ENCODE measurements at regions not wholly inside any gene's neighbourhood (a gene's known extent, or its start where the extent isn't known, plus 50 kb on each side); places are given as distances from the start of the nearest gene placed in this dataset.

DNA sequence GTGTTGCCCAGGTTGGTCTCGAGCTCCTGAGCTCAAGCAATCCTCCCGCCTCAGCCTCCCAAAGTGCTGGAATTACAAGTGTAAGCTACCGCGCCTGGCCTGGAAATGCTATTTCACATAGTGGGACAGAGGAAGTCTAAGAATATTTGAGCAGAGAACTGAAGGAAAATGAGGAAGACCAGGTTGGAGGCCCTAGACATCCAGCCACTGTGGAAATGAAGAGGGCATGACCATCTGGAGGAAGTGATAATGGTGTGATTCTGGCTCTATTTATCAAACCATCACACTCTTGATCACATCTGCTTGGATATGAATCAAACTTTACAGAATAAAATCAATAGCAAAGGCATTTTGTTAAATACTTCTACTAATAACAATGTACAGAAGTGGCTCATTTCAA is 65.9 kb upstream of the ARHGEF3 start:
- TF ChIP-seq, protein P1, sequence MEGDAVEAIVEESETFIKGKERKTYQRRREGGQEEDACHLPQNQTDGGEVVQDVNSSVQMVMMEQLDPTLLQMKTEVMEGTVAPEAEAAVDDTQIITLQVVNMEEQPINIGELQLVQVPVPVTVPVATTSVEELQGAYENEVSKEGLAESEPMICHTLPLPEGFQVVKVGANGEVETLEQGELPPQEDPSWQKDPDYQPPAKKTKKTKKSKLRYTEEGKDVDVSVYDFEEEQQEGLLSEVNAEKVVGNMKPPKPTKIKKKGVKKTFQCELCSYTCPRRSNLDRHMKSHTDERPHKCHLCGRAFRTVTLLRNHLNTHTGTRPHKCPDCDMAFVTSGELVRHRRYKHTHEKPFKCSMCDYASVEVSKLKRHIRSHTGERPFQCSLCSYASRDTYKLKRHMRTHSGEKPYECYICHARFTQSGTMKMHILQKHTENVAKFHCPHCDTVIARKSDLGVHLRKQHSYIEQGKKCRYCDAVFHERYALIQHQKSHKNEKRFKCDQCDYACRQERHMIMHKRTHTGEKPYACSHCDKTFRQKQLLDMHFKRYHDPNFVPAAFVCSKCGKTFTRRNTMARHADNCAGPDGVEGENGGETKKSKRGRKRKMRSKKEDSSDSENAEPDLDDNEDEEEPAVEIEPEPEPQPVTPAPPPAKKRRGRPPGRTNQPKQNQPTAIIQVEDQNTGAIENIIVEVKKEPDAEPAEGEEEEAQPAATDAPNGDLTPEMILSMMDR (IDR thresholded peaks at IDR 0.05; ENCODE audit: insufficient read depth, low read length, poor library complexity, severe bottlenecking), result no peak
- no peak for DNase-seq (ENCODE audit: low read depth)
- Histone ChIP-seq H3K36me3 (ENCODE audit: control insufficient read depth, insufficient read depth, low read length) (no peaks in the 10 kb centered on the region), H3K27me3 (ENCODE audit: control insufficient read depth, insufficient read depth, low read length) (no peaks in the 10 kb centered on the region), H3K4me3 (ENCODE audit: low read depth, low read length) (no peak overlapping the region)

DNA sequence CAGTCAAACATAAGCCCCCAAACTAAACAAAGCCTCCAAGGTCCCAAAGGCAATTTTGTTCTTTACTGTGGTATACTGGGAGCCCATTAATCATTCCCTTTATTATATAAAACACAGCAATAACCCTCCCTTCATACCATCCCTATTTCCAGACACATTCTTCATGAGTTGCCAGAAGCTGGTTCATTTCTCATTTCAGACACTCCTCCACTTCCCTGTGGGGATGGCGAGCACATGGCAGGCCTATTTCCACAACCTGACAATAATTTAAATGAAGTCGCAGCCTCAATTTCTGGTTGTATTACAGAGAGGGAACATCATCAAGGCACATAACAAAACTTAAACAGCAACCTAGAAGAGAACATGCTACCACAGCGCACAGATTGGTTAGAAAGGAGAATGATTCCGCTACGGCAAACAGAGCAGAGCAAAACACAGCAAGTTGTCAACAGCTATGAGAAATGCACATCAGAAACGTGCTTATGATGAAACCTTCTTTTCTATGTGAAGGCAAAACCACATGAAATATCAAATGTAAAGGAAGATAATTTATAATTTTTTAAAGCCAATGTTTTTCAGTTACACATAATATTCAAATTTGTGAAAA is 63.3 kb upstream of the ARHGEF3 start:
- no peak overlapping the region for H3K4me3 ChIP-seq (ENCODE audit: low read depth, low read length)
- no peaks in the 10 kb centered on the region for H3K36me3 ChIP-seq (ENCODE audit: control insufficient read depth, insufficient read depth, low read length)
- no peak for DNase-seq (ENCODE audit: low read depth)
- no peaks in the 10 kb centered on the region for H3K27me3 ChIP-seq (ENCODE audit: control insufficient read depth, insufficient read depth, low read length)
- TF ChIP-seq, protein P1 (IDR thresholded peaks at IDR 0.05; ENCODE audit: insufficient read depth, low read length, poor library complexity, severe bottlenecking), result no peak

DNA sequence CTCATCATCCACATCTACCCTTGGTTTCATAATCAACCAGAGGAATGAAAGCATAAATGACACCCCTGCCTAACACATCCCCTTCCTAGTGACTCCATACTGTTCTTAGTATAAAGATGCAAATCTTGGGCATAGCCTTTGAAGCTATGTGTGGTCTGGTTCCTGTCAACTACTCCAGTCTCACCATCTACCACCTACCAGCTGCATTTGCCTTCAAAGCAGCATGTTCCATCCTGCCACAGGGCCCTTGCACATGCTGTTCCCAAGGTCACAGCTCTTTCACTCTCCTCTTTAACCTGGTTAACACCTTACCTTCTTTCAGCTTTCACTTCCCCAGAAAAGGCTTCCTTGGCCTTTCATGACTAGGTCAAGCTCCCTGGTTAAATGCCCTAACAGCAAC is 62.3 kb upstream of the ARHGEF3 start:
- TF ChIP-seq, protein P1 (IDR thresholded peaks at IDR 0.05; ENCODE audit: insufficient read depth, low read length, poor library complexity, severe bottlenecking), result no peak
- Histone ChIP-seq H3K36me3 (ENCODE audit: control insufficient read depth, insufficient read depth, low read length) (no peaks in the 10 kb centered on the region), H3K27me3 (ENCODE audit: control insufficient read depth, insufficient read depth, low read length) (no peaks in the 10 kb centered on the region), H3K4me3 (ENCODE audit: low read depth, low read length) (no peak overlapping the region)
- no peak for DNase-seq (ENCODE audit: low read depth)

DNA sequence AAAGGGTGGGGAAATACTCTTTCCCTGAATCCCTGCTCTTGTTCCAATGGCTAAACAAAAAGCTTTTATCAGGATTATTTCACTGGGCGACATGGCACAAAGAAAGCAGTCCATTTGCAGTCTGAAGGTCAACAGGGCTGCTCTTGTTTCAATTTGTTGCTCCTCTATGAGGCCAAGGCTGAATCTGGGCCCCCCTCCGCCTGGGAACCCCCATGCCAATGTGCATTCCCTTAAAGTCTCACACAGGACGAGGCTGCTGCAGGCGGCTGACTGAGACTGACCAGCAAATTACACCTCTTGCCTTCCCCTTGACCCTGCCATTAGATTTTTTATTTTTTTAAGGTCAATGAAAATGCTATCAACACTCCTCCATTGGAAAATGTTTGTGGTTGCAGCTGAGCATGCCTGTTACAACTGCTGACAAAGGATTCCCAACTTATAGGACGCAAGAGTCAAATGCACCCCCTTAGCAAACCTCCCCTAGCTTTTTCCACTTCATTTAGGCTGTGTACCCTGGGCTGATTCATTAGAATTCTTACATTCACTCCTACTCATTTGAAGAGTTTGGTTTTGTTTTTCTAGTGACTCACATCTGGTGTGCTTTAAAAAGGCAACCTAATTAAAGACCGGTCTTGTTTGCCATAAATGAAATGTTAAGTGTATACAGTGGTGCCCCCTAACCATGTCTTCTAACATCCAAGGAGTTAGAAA is 60.8 kb upstream of the ARHGEF3 start:
- Histone ChIP-seq H3K27me3 (ENCODE audit: control insufficient read depth, insufficient read depth, low read length) (no peaks in the 10 kb centered on the region), H3K36me3 (ENCODE audit: control insufficient read depth, insufficient read depth, low read length) (no peaks in the 10 kb centered on the region), H3K4me3 (ENCODE audit: low read depth, low read length) (no peak overlapping the region)
- peak; percentile 90 for DNase-seq (ENCODE audit: low read depth)
- TF ChIP-seq, protein P1 (IDR thresholded peaks at IDR 0.05; ENCODE audit: insufficient read depth, low read length, poor library complexity, severe bottlenecking), result no peak

DNA sequence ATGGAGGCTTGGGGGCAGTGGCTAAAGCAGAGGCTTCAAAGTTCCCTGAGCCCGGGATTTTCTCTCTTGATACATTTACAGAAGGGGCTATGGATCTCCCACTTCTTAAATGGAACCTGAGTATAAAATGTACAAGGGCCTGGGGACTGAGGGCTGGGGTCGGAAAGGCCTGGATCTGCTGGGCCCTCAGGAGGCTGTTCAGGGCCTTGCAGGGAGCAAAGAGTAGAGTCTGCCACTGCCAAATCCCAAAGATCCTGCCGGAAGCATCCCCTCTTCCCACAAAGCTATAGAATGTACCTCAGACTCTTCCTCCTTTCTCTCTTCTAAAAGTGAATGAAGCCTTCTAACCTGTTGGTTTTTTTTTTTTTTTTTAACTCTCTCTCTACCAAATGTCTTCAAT is 59.8 kb upstream of the ARHGEF3 start:
- DNase-seq (ENCODE audit: low read depth), result no peak

More for the DNA sequence above, 59.8 kb upstream of the ARHGEF3 start:
- TF ChIP-seq, protein P1 (IDR thresholded peaks at IDR 0.05; ENCODE audit: insufficient read depth, low read length, poor library complexity, severe bottlenecking), result no peak
- no peak overlapping the region for H3K4me3 ChIP-seq (ENCODE audit: low read depth, low read length)
- no peaks in the 10 kb centered on the region for H3K27me3 ChIP-seq (ENCODE audit: control insufficient read depth, insufficient read depth, low read length)
- H3K36me3 ChIP-seq (ENCODE audit: control insufficient read depth, insufficient read depth, low read length), result no peaks in the 10 kb centered on the region

Measured in kidney epithelial cell (primary cell).